ENCODE measurements at regions not wholly inside any gene's neighbourhood (a gene's known extent, or its start where the extent isn't known, plus 50 kb on each side); places are given as distances from the start of the nearest gene placed in this dataset.

GRCh38 chr18:56307354-56308170 is 330.8 kb downstream of the TXNL1 start:
- POLR2A ChIA-PET = interaction anchor here (0.6 kb wide), 1 partner anchor 158 kb away, joined by 4 read pairs; no protein-coding TSS in a partner anchor
- no peaks in the 10 kb centered on the region for H3K9me3 Mint-ChIP-seq
- H3K27ac Mint-ChIP-seq = no peak overlapping the region
- DNase-seq = no peak
- H3K4me1 Mint-ChIP-seq = no peaks in the 10 kb centered on the region
- no peak overlapping the region for H3K4me3 Mint-ChIP-seq
- CTCF ChIA-PET = no interaction called here
- no peaks in the 10 kb centered on the region for H3K36me3 Mint-ChIP-seq (ENCODE audit: low read depth)
- H3K27me3 Mint-ChIP-seq = no peaks in the 10 kb centered on the region

GRCh38 chr18:56306797-56307196 is 331.6 kb downstream of the TXNL1 start:
- H3K4me1 Mint-ChIP-seq = no peaks in the 10 kb centered on the region
- CTCF ChIA-PET = no interaction called here

GRCh38 chr18:56305583-56305982 is 332.8 kb downstream of the TXNL1 start:
- Mint-ChIP-seq H3K27ac (no peak overlapping the region), H3K9me3 (no peaks in the 10 kb centered on the region), H3K27me3 (no peaks in the 10 kb centered on the region), H3K4me3 (no peak overlapping the region), H3K36me3 (ENCODE audit: low read depth) (no peaks in the 10 kb centered on the region), H3K4me1 (no peaks in the 10 kb centered on the region)
- ChIA-PET POLR2A (no interaction called here), CTCF (no interaction called here)
- no peak for DNase-seq

More at GRCh38 chr18:56306797-56307196, 331.6 kb downstream of the TXNL1 start:
- Mint-ChIP-seq H3K36me3 (ENCODE audit: low read depth) (no peaks in the 10 kb centered on the region), H3K9me3 (no peaks in the 10 kb centered on the region), H3K4me3 (no peak overlapping the region), H3K27ac (no peak overlapping the region), H3K27me3 (no peaks in the 10 kb centered on the region)
- no peak for DNase-seq
- POLR2A ChIA-PET = no interaction called here

- H3K27ac Mint-ChIP-seq = no peak overlapping the region
- H3K9me3 Mint-ChIP-seq = no peaks in the 10 kb centered on the region
- ChIA-PET POLR2A (no interaction called here), CTCF (no interaction called here)
- no peaks in the 10 kb centered on the region for H3K4me1 Mint-ChIP-seq
- no peaks in the 10 kb centered on the region for H3K27me3 Mint-ChIP-seq
- H3K4me3 Mint-ChIP-seq = no peak overlapping the region
- no peaks in the 10 kb centered on the region for H3K36me3 Mint-ChIP-seq (ENCODE audit: low read depth)
- DNase-seq = no peak
Measured at GRCh38 chr18:56302156-56302555, 336.2 kb downstream of the TXNL1 start.

- Mint-ChIP-seq H3K27ac (no peak overlapping the region), H3K27me3 (no peaks in the 10 kb centered on the region), H3K9me3 (no peaks in the 10 kb centered on the region), H3K36me3 (ENCODE audit: low read depth) (no peaks in the 10 kb centered on the region), H3K4me3 (no peak overlapping the region), H3K4me1 (peaks cover 4% of the 10 kb centered on the region)
- DNase-seq = no peak
- ChIA-PET POLR2A (no interaction called here), CTCF (no interaction called here)
Measured at GRCh38 chr18:56299740-56300139, 338.7 kb downstream of the TXNL1 start.

GRCh38 chr18:56298935-56299334 is 339.5 kb downstream of the TXNL1 start:
- no peak overlapping the region for H3K27ac Mint-ChIP-seq
- ChIA-PET CTCF (no interaction called here), POLR2A (no interaction called here)
- peaks cover 7% of the 10 kb centered on the region for H3K4me1 Mint-ChIP-seq
- DNase-seq = no peak
- no peaks in the 10 kb centered on the region for H3K9me3 Mint-ChIP-seq
- H3K4me3 Mint-ChIP-seq = no peak overlapping the region
- no peaks in the 10 kb centered on the region for H3K36me3 Mint-ChIP-seq (ENCODE audit: low read depth)
- H3K27me3 Mint-ChIP-seq = no peaks in the 10 kb centered on the region

GRCh38 chr18:56296381-56296780 is 342.0 kb downstream of the TXNL1 start:
- Mint-ChIP-seq H3K4me1 (peaks cover 7% of the 10 kb centered on the region), H3K9me3 (peaks cover 3% of the 10 kb centered on the region), H3K27me3 (no peaks in the 10 kb centered on the region), H3K27ac (no peak overlapping the region), H3K36me3 (ENCODE audit: low read depth) (no peaks in the 10 kb centered on the region), H3K4me3 (no peak overlapping the region)
- DNase-seq = no peak
- ChIA-PET CTCF (no interaction called here), POLR2A (no interaction called here)

GRCh38 chr18:56294484-56295183 is 343.8 kb downstream of the TXNL1 start:
- Mint-ChIP-seq H3K27me3 (no peaks in the 10 kb centered on the region), H3K4me3 (no peak overlapping the region), H3K36me3 (ENCODE audit: low read depth) (no peaks in the 10 kb centered on the region), H3K27ac (no peak overlapping the region), H3K9me3 (peaks cover 3% of the 10 kb centered on the region), H3K4me1 (peaks cover 7% of the 10 kb centered on the region)
- CTCF ChIA-PET = no interaction called here
- no peak for DNase-seq
- POLR2A ChIA-PET = no interaction called here

- H3K27me3 Mint-ChIP-seq = peaks cover 3% of the 10 kb centered on the region
- no peak for DNase-seq
- CTCF ChIA-PET = no interaction called here
- H3K36me3 Mint-ChIP-seq (ENCODE audit: low read depth) = no peaks in the 10 kb centered on the region
- H3K4me3 Mint-ChIP-seq = no peak overlapping the region
- peaks cover 3% of the 10 kb centered on the region for H3K9me3 Mint-ChIP-seq
- POLR2A ChIA-PET = no interaction called here
- H3K27ac Mint-ChIP-seq = no peak overlapping the region
- H3K4me1 Mint-ChIP-seq = peaks cover 7% of the 10 kb centered on the region
Measured at GRCh38 chr18:56291294-56291693, 347.1 kb downstream of the TXNL1 start.

GRCh38 chr18:56289381-56289780 is 349.0 kb downstream of the TXNL1 start:
- H3K27me3 Mint-ChIP-seq = peaks cover 3% of the 10 kb centered on the region
- H3K4me1 Mint-ChIP-seq = no peaks in the 10 kb centered on the region
- no peaks in the 10 kb centered on the region for H3K36me3 Mint-ChIP-seq (ENCODE audit: low read depth)
- DNase-seq = no peak
- no peak overlapping the region for H3K4me3 Mint-ChIP-seq
- H3K27ac Mint-ChIP-seq = no peak overlapping the region
- CTCF ChIA-PET = no interaction called here
- POLR2A ChIA-PET = no interaction called here
- H3K9me3 Mint-ChIP-seq = peaks cover 3% of the 10 kb centered on the region

GRCh38 chr18:56286775-56287325 is 351.5 kb downstream of the TXNL1 start:
- DNase-seq = no peak
- POLR2A ChIA-PET = no interaction called here
- Mint-ChIP-seq H3K36me3 (ENCODE audit: low read depth) (no peaks in the 10 kb centered on the region), H3K4me1 (no peaks in the 10 kb centered on the region), H3K27me3 (peaks cover 3% of the 10 kb centered on the region), H3K9me3 (no peaks in the 10 kb centered on the region), H3K27ac (no peak overlapping the region), H3K4me3 (no peak overlapping the region)
- CTCF ChIA-PET = no interaction called here

GRCh38 chr18:56285387-56286065 is 352.9 kb downstream of the TXNL1 start:
- Mint-ChIP-seq H3K4me3 (no peak overlapping the region), H3K9me3 (no peaks in the 10 kb centered on the region), H3K4me1 (no peaks in the 10 kb centered on the region), H3K27ac (no peak overlapping the region), H3K36me3 (ENCODE audit: low read depth) (no peaks in the 10 kb centered on the region), H3K27me3 (peaks cover 3% of the 10 kb centered on the region)
- ChIA-PET POLR2A (no interaction called here), CTCF (no interaction called here)
- no peak for DNase-seq

- CTCF ChIA-PET = no interaction called here
- no peak overlapping the region for H3K27ac Mint-ChIP-seq
- peaks cover 3% of the 10 kb centered on the region for H3K27me3 Mint-ChIP-seq
- H3K4me3 Mint-ChIP-seq = no peak overlapping the region
- no peak for DNase-seq
- POLR2A ChIA-PET = no interaction called here
- no peaks in the 10 kb centered on the region for H3K36me3 Mint-ChIP-seq (ENCODE audit: low read depth)
- peaks cover 4% of the 10 kb centered on the region for H3K9me3 Mint-ChIP-seq
- H3K4me1 Mint-ChIP-seq = no peaks in the 10 kb centered on the region
Measured at GRCh38 chr18:56284319-56284718, 354.1 kb downstream of the TXNL1 start.

Measured in activated CD4-positive, alpha-beta T cell treated with anti-CD3 and anti-CD28 coated beads, Interleukin-2, amount 10 ng/mL, durations not matched to agents 7 days and 5 days (primary cell).